ENCODE measurements at regions not wholly inside any gene's neighbourhood (a gene's known extent, or its start where the extent isn't known, plus 50 kb on each side); places are given as distances from the start of the nearest gene placed in this dataset.
A peak's percentile ranks its signal among the peaks of the same experiment; 100 is the strongest.

DNA sequence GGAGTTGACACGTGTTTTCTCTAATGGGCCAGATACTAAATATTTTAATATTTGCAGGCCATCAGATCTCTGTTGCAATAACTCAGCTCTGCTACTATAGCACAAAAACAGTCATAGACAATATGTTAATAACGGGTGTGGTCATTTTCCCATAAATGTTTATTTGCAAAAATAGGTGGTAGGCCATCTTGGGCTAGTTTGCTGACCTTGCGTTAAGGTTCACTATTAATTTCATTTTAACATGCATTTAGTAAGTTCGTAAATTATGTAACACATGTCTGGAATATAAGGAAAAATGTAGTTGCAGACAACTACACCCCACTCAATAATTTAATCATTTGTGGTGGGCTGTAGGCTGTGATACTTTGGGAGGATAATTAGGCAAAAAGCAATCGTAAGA lies 577.8 kb downstream of the PKHD1 start:
- TF ChIP-seq, protein P1, sequence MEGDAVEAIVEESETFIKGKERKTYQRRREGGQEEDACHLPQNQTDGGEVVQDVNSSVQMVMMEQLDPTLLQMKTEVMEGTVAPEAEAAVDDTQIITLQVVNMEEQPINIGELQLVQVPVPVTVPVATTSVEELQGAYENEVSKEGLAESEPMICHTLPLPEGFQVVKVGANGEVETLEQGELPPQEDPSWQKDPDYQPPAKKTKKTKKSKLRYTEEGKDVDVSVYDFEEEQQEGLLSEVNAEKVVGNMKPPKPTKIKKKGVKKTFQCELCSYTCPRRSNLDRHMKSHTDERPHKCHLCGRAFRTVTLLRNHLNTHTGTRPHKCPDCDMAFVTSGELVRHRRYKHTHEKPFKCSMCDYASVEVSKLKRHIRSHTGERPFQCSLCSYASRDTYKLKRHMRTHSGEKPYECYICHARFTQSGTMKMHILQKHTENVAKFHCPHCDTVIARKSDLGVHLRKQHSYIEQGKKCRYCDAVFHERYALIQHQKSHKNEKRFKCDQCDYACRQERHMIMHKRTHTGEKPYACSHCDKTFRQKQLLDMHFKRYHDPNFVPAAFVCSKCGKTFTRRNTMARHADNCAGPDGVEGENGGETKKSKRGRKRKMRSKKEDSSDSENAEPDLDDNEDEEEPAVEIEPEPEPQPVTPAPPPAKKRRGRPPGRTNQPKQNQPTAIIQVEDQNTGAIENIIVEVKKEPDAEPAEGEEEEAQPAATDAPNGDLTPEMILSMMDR (IDR thresholded peaks at IDR 0.05; ENCODE audit: unreplicated experiment in 3 of 3), result no peak
- Mint-ChIP-seq H3K9me3 (peaks cover 9% of the 10 kb centered on the region), H3K4me1 (peaks cover 12% of the 10 kb centered on the region), H3K36me3 (ENCODE audit: low read depth) (no peaks in the 10 kb centered on the region), H3K27me3 (ENCODE audit: low read depth) (no peaks in the 10 kb centered on the region), H3K27ac (no peak overlapping the region), H3K4me3 (no peak overlapping the region)

DNA sequence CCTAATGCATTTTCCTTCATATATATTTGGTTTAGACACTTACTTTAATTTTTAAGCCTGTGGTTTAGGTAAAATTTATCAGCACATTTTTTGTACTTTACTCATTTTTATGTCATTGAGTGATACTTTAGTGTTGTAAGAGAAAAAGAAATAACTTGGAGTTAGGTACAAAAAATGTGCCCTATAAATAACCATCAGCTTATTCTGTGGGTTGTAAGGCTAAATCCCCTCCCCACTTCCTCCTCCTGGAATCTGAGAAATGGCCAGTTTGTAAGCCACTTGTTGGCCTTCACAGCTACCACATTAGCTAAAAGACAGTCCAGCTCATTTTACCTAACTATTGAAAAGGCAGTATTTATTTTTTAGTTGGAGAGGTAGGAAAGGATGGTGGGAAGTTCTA lies 576.3 kb downstream of the PKHD1 start:
- no peaks in the 10 kb centered on the region for H3K27me3 Mint-ChIP-seq (ENCODE audit: low read depth)
- no peak overlapping the region for H3K4me3 Mint-ChIP-seq
- H3K4me1 Mint-ChIP-seq, result peaks cover 13% of the 10 kb centered on the region
- H3K9me3 Mint-ChIP-seq, result peaks cover 4% of the 10 kb centered on the region
- TF ChIP-seq, protein P1 (IDR thresholded peaks at IDR 0.05; ENCODE audit: unreplicated experiment in 3 of 3), result no peak
- no peaks in the 10 kb centered on the region for H3K36me3 Mint-ChIP-seq (ENCODE audit: low read depth)
- H3K27ac Mint-ChIP-seq, result no peak overlapping the region

DNA sequence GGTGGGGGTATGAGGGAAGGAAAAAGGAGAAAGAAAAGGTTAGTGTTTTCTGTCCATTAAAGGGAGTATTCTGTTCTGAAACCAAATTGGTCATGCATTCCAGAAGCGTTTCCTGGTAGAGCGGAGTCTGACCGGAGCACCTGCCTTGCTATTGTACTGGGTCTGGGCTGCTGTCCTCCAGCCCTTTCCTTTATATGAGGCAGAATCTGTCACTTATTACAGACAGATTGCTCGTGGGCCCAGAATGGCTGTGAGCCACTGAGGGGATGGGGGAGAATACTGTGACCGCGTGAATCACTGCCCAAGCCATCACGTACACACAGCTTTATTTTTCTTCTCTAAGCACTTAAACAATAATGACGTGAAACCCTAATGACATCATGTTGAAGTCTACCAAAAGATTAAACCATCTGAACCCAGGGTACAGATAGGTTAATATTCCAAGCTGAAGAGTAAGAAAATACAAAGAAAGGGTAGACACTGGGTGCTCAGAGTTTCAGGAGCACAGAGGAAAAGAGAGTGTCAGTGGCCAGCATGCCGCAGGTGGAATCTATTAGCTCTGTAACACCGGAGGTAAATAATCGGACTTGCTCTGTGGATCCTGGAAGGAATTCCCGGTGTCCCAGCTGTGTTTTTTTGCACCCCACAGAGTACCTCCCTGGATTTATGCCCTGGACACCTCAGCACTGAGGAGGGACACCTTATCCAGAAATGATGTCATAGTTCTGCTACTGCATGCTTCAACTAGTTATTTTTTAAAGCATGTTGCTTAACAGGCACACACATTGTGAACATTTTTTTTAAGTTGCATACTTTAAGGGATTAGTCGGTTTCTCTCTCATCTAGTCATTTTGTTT lies 573.3 kb downstream of the PKHD1 start:
- Mint-ChIP-seq H3K4me3 (peak overlapping the region in 1 of 3 experiments; percentile 11), H3K36me3 (ENCODE audit: low read depth) (peaks cover 4% of the 10 kb centered on the region), H3K4me1 (peaks cover 13% of the 10 kb centered on the region), H3K9me3 (peaks cover 10% of the 10 kb centered on the region), H3K27ac (peak overlapping the region in 2 of 3 experiments; percentile 44 to 47), H3K27me3 (ENCODE audit: low read depth) (no peaks in the 10 kb centered on the region)
- TF ChIP-seq, protein P1 (IDR thresholded peaks at IDR 0.05; ENCODE audit: unreplicated experiment in 3 of 3), result no peak

DNA sequence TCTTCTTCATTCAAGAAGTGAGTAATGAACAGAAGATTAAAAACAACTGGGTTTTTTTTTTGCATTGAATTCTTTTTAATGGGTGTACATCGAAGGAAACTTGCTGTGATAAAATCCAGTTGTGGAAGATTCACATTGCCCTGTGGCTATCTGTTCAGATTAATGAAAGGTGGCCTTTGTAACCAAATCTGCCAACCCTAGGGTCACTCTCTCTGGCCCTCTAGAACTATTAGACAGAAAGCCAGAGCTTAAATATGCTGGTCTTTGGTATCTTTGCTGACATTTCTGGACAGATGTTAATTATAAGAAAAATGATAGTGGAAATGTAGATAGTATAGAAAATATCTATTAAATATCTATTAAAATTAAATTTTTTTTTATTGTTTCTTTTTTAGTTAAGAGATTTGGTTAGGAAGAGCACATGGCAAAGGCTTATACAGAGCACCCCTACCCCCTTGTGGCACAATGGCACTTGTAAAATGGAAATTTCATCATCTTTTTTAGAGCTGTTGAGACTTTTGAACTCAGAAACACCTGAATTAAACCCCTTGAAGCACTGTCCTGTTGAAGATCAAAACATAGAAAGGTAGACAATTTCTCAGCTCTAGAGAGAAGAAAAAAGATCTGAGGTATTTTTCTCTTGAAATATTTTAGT lies 572.5 kb downstream of the PKHD1 start:
- H3K27ac Mint-ChIP-seq, result peak overlapping the region in 1 of 3 experiments; percentile 47
- peaks cover 13% of the 10 kb centered on the region for H3K4me1 Mint-ChIP-seq
- no peak overlapping the region for H3K4me3 Mint-ChIP-seq
- H3K9me3 Mint-ChIP-seq, result peaks cover 10% of the 10 kb centered on the region
- H3K36me3 Mint-ChIP-seq (ENCODE audit: low read depth), result peaks cover 4% of the 10 kb centered on the region
- TF ChIP-seq, protein P1 (IDR thresholded peaks at IDR 0.05; ENCODE audit: unreplicated experiment in 3 of 3), result peak in 2 of 3 experiments; percentile 5 to 38
- no peaks in the 10 kb centered on the region for H3K27me3 Mint-ChIP-seq (ENCODE audit: low read depth)

DNA sequence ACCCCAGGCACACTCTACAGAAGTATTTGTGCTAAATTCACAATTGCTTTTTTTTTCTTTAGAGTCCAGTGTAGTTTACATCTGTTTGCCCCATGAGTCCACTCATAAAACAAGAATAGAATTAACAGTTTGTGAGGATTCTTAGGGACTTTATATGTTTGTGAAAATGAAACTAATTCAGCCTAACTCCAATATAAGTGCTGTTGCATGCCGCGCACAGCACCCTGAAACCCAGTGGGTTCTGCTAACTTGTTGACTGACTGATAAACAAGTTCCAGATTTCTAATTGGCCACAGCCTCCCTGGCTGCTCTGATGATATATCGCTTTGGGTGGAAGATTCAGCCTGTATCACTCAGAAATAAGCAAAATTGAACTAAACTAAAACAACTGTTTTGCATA lies 561.4 kb downstream of the PKHD1 start:
- Mint-ChIP-seq H3K4me3 (no peak overlapping the region), H3K36me3 (ENCODE audit: low read depth) (no peaks in the 10 kb centered on the region), H3K27me3 (ENCODE audit: low read depth) (peaks cover 5% of the 10 kb centered on the region), H3K27ac (no peak overlapping the region), H3K9me3 (no peaks in the 10 kb centered on the region), H3K4me1 (no peaks in the 10 kb centered on the region)
- TF ChIP-seq, protein P1 (IDR thresholded peaks at IDR 0.05; ENCODE audit: unreplicated experiment in 3 of 3), result no peak

Data from nephron (organoid).